ENCODE measurements at regions not wholly inside any gene's neighbourhood (a gene's known extent, or its start where the extent isn't known, plus 50 kb on each side); places are given as distances from the start of the nearest gene placed in this dataset.

GRCh38 chr2:192957425-192957824, 762.7 kb upstream of the TMEFF2 start (continued):
- TF ChIP-seq ZBTB11 (CRISPR knock-in tag; IDR thresholded peaks at IDR 0.05) = no peak

- WGBS (ENCODE audit: insufficient coverage, insufficient replicate concordance, low lambda C conversion rate, missing lambda C conversion rate) = 0% methylated on average over 1 of the region's 1 CpG
- SMC1A ChIA-PET (ENCODE audit: uncharacterized antibody, unreplicated experiment) = no interaction called here
- RAD21 ChIA-PET (ENCODE audit: unreplicated experiment) = no interaction called here
- Histone ChIP-seq H3K9ac (ENCODE audit: control insufficient read depth, insufficient read depth, low read length) (no peak overlapping the region), H3K27me3 (replicated peaks in 1 of 2; ENCODE audit: control insufficient read depth in 2 of 2, insufficient read depth in 2 of 2, low read length in 1 of 2) (no peaks in the 10 kb centered on the region), H3K4me1 (ENCODE audit: control insufficient read depth, insufficient read depth, low read length) (no peaks in the 10 kb centered on the region), H3K4me3 (no peak overlapping the region), H3K27ac (ENCODE audit: control insufficient read depth, insufficient read depth) (no peak overlapping the region), H3K79me2 (ENCODE audit: control insufficient read depth, insufficient read depth, low read length) (no peaks in the 10 kb centered on the region), H4K20me1 (ENCODE audit: control insufficient read depth, insufficient read depth) (no peaks in the 10 kb centered on the region), H3K36me3 (ENCODE audit: control insufficient read depth in 2 of 2, insufficient read depth in 2 of 2, low read length in 1 of 2) (no peaks in the 10 kb centered on the region), H3K9me3 (replicated peaks; ENCODE audit: control insufficient read depth, insufficient read depth, low read length) (no peaks in the 10 kb centered on the region), H2AFZ (ENCODE audit: control insufficient read depth, low read depth, low read length) (no peak overlapping the region), H3K4me2 (ENCODE audit: control insufficient read depth, insufficient read depth) (no peak overlapping the region)
- POLR2A ChIA-PET = no interaction called here
- in situ Hi-C loops (cut with MboI) (no loop called here), intact Hi-C loops (cut with micrococcal nuclease; ENCODE audit: unreplicated experiment) (no loop called here)
- ATAC-seq = no peak
- CTCF ChIA-PET = no interaction called here
- FAIRE-seq = no peak
- no peak for DNase-seq (ENCODE audit: low read depth, low spot score)
- BruUV-seq (replicated peaks) = no TSS peak
- no peak for TF ChIP-seq HDAC2 (IDR thresholded peaks at IDR 0.05)
- TF ChIP-seq RAD21 (IDR thresholded peaks at IDR 0.05; ENCODE audit: insufficient read depth, low read depth, low read length) = no peak
- no peak for TF ChIP-seq PBX3 (IDR thresholded peaks at IDR 0.05; ENCODE audit: insufficient replicate concordance, low read depth, low read length)
- TF ChIP-seq NRF1 (conservative IDR thresholded peaks at IDR 0.05; ENCODE audit: low read depth, low read length) = no peak
- TF ChIP-seq LARP7 (IDR thresholded peaks at IDR 0.05) = no peak
- TF ChIP-seq ATF7 (IDR thresholded peaks at IDR 0.05; ENCODE audit: low read depth) = no peak
- TF ChIP-seq ZBTB40 (IDR thresholded peaks at IDR 0.05; ENCODE audit: borderline replicate concordance) = no peak
- no peak for TF ChIP-seq ASH2L (IDR thresholded peaks at IDR 0.05; ENCODE audit: borderline replicate concordance, low read depth)
- TF ChIP-seq CHD1 (IDR thresholded peaks at IDR 0.05; ENCODE audit: low read depth, low read length) = no peak
- no peak for TF ChIP-seq CTCF (IDR thresholded peaks at IDR 0.05 in 2 of 3, conservative IDR thresholded peaks at IDR 0.05 in 1 of 3; ENCODE audit: control insufficient read depth in 2 of 3, extremely low read depth in 1 of 3, insufficient read depth in 1 of 3, low read depth in 3 of 3, low read length in 3 of 3)
- no peak for TF ChIP-seq BACH1 (IDR thresholded peaks at IDR 0.05; ENCODE audit: borderline replicate concordance)
Observed at GRCh38 chr2:192953116-192953515, 758.4 kb upstream of the TMEFF2 start.

Measured in GM12878 (cell line).